ENCODE measurements at regions not wholly inside any gene's neighbourhood (a gene's known extent, or its start where the extent isn't known, plus 50 kb on each side); places are given as distances from the start of the nearest gene placed in this dataset.
A peak's percentile ranks its signal among the peaks of the same experiment; 100 is the strongest.

GRCh38 chr3:3628676-3629328, 170.4 kb upstream of the LRRN1 start:
- no peak overlapping the region for H3K27ac ChIP-seq
- no peak for DNase-seq
- no peak overlapping the region for H3K4me3 ChIP-seq
- H3K9me3 ChIP-seq (replicated peaks), result no peaks in the 10 kb centered on the region
- H3K4me1 ChIP-seq, result no peaks in the 10 kb centered on the region
- no peaks in the 10 kb centered on the region for H3K27me3 ChIP-seq
- no peaks in the 10 kb centered on the region for H3K36me3 ChIP-seq

- H3K27me3 ChIP-seq, result no peaks in the 10 kb centered on the region
- no peak overlapping the region for H3K27ac ChIP-seq
- H3K9me3 ChIP-seq (replicated peaks), result no peaks in the 10 kb centered on the region
- no peak overlapping the region for H3K4me3 ChIP-seq
- H3K36me3 ChIP-seq, result no peaks in the 10 kb centered on the region
- H3K4me1 ChIP-seq, result no peaks in the 10 kb centered on the region
- no peak for DNase-seq
Observed at GRCh38 chr3:3627114-3627513, 172.1 kb upstream of the LRRN1 start.

GRCh38 chr3:3625544-3626271, 173.5 kb upstream of the LRRN1 start:
- DNase-seq, result no peak
- Histone ChIP-seq H3K27me3 (no peaks in the 10 kb centered on the region), H3K4me3 (no peak overlapping the region), H3K27ac (no peak overlapping the region), H3K9me3 (replicated peaks) (no peaks in the 10 kb centered on the region), H3K36me3 (no peaks in the 10 kb centered on the region), H3K4me1 (no peaks in the 10 kb centered on the region)

- Histone ChIP-seq H3K4me1 (no peaks in the 10 kb centered on the region), H3K4me3 (no peak overlapping the region), H3K27me3 (no peaks in the 10 kb centered on the region), H3K36me3 (no peaks in the 10 kb centered on the region), H3K27ac (no peak overlapping the region), H3K9me3 (replicated peaks) (no peaks in the 10 kb centered on the region)
- no peak for DNase-seq
Observed at GRCh38 chr3:3619815-3620214, 179.4 kb upstream of the LRRN1 start.

GRCh38 chr3:3618623-3619022, 180.6 kb upstream of the LRRN1 start:
- H3K36me3 ChIP-seq, result no peaks in the 10 kb centered on the region
- H3K4me3 ChIP-seq, result no peak overlapping the region
- no peak for DNase-seq
- H3K4me1 ChIP-seq, result no peaks in the 10 kb centered on the region
- H3K9me3 ChIP-seq (replicated peaks), result no peaks in the 10 kb centered on the region
- H3K27me3 ChIP-seq, result no peaks in the 10 kb centered on the region
- H3K27ac ChIP-seq, result no peak overlapping the region

- Histone ChIP-seq H3K4me3 (no peak overlapping the region), H3K27me3 (no peaks in the 10 kb centered on the region), H3K4me1 (no peaks in the 10 kb centered on the region), H3K9me3 (replicated peaks) (no peaks in the 10 kb centered on the region), H3K36me3 (no peaks in the 10 kb centered on the region), H3K27ac (no peak overlapping the region)
- peak; percentile 5 to 6 for DNase-seq
Observed at GRCh38 chr3:3615533-3615932, 183.7 kb upstream of the LRRN1 start.

GRCh38 chr3:3610581-3611298, 188.5 kb upstream of the LRRN1 start:
- H3K36me3 ChIP-seq, result no peaks in the 10 kb centered on the region
- no peak overlapping the region for H3K27ac ChIP-seq
- no peaks in the 10 kb centered on the region for H3K27me3 ChIP-seq
- no peaks in the 10 kb centered on the region for H3K9me3 ChIP-seq (replicated peaks)
- H3K4me3 ChIP-seq, result no peak overlapping the region
- no peak for DNase-seq
- H3K4me1 ChIP-seq, result peaks cover under 1% of the 10 kb centered on the region; the same call in 1 of the 2 replicates

- peaks cover 11% of the 10 kb centered on the region; the same call in 1 of the 2 replicates for H3K4me1 ChIP-seq
- H3K9me3 ChIP-seq (replicated peaks), result no peaks in the 10 kb centered on the region
- no peak overlapping the region for H3K27ac ChIP-seq
- no peak for DNase-seq
- H3K27me3 ChIP-seq, result no peaks in the 10 kb centered on the region
- no peaks in the 10 kb centered on the region for H3K36me3 ChIP-seq
- H3K4me3 ChIP-seq, result no peak overlapping the region
Observed at GRCh38 chr3:3606321-3606720, 192.9 kb upstream of the LRRN1 start.

GRCh38 chr3:3605226-3605625, 194.0 kb upstream of the LRRN1 start:
- peak in 1 of 2 experiments; percentile 6 for DNase-seq
- Histone ChIP-seq H3K36me3 (no peaks in the 10 kb centered on the region), H3K4me1 (peaks cover 11% of the 10 kb centered on the region; the same call in 1 of the 2 replicates), H3K4me3 (no peak overlapping the region), H3K27me3 (no peaks in the 10 kb centered on the region), H3K9me3 (replicated peaks) (no peaks in the 10 kb centered on the region), H3K27ac (no peak overlapping the region)

- Histone ChIP-seq H3K27ac (no peak overlapping the region), H3K9me3 (replicated peaks) (no peaks in the 10 kb centered on the region)
- no peak for DNase-seq
Observed at GRCh38 chr3:3603351-3603750, 195.9 kb upstream of the LRRN1 start.

GRCh38 chr3:3600665-3601340, 198.4 kb upstream of the LRRN1 start:
- Histone ChIP-seq H3K27me3 (no peaks in the 10 kb centered on the region), H3K36me3 (no peaks in the 10 kb centered on the region), H3K4me3 (no peak overlapping the region), H3K27ac (no peak overlapping the region), H3K4me1 (peaks cover 23% of the 10 kb centered on the region; the same call in 1 of the 2 replicates), H3K9me3 (replicated peaks) (no peaks in the 10 kb centered on the region)
- no peak for DNase-seq

More at GRCh38 chr3:3603351-3603750, 195.9 kb upstream of the LRRN1 start:
- no peaks in the 10 kb centered on the region for H3K36me3 ChIP-seq
- H3K4me3 ChIP-seq, result no peak overlapping the region
- H3K4me1 ChIP-seq, result peaks cover 24% of the 10 kb centered on the region; the same call in 1 of the 2 replicates
- no peaks in the 10 kb centered on the region for H3K27me3 ChIP-seq

GRCh38 chr3:3599016-3599415, 200.2 kb upstream of the LRRN1 start:
- Histone ChIP-seq H3K27ac (peak overlapping the region; percentile 50), H3K36me3 (no peaks in the 10 kb centered on the region), H3K27me3 (no peaks in the 10 kb centered on the region), H3K4me1 (peaks cover 12% of the 10 kb centered on the region; the same call in 1 of the 2 replicates), H3K4me3 (no peak overlapping the region), H3K9me3 (replicated peaks) (no peaks in the 10 kb centered on the region)
- DNase-seq, result peak; percentile 13 to 57

GRCh38 chr3:3594986-3595385, 204.2 kb upstream of the LRRN1 start:
- H3K4me1 ChIP-seq, result peaks cover 12% of the 10 kb centered on the region; the same call in 1 of the 2 replicates
- no peaks in the 10 kb centered on the region for H3K36me3 ChIP-seq
- DNase-seq, result no peak
- H3K27ac ChIP-seq, result no peak overlapping the region
- H3K27me3 ChIP-seq, result no peaks in the 10 kb centered on the region
- H3K4me3 ChIP-seq, result no peak overlapping the region
- no peaks in the 10 kb centered on the region for H3K9me3 ChIP-seq (replicated peaks)

- H3K27ac ChIP-seq, result no peak overlapping the region
- H3K4me1 ChIP-seq, result no peaks in the 10 kb centered on the region
- H3K36me3 ChIP-seq, result no peaks in the 10 kb centered on the region
- DNase-seq, result peak in 1 of 2 experiments; percentile 20
- no peaks in the 10 kb centered on the region for H3K9me3 ChIP-seq (replicated peaks)
- no peak overlapping the region for H3K4me3 ChIP-seq
- no peaks in the 10 kb centered on the region for H3K27me3 ChIP-seq
Observed at GRCh38 chr3:3589715-3590130, 209.5 kb upstream of the LRRN1 start.

GRCh38 chr3:3587647-3587972, 211.6 kb upstream of the LRRN1 start:
- DNase-seq, result no peak
- no peak overlapping the region for H3K27ac ChIP-seq
- H3K27me3 ChIP-seq, result no peaks in the 10 kb centered on the region; the same call in 1 of the 2 replicates
- H3K4me3 ChIP-seq, result no peak overlapping the region
- no peaks in the 10 kb centered on the region for H3K9me3 ChIP-seq (replicated peaks)
- no peaks in the 10 kb centered on the region for H3K4me1 ChIP-seq
- no peaks in the 10 kb centered on the region for H3K36me3 ChIP-seq
